ENCODE measurements at regions not wholly inside any gene's neighbourhood (a gene's known extent, or its start where the extent isn't known, plus 50 kb on each side); places are given as distances from the start of the nearest gene placed in this dataset.

DNA sequence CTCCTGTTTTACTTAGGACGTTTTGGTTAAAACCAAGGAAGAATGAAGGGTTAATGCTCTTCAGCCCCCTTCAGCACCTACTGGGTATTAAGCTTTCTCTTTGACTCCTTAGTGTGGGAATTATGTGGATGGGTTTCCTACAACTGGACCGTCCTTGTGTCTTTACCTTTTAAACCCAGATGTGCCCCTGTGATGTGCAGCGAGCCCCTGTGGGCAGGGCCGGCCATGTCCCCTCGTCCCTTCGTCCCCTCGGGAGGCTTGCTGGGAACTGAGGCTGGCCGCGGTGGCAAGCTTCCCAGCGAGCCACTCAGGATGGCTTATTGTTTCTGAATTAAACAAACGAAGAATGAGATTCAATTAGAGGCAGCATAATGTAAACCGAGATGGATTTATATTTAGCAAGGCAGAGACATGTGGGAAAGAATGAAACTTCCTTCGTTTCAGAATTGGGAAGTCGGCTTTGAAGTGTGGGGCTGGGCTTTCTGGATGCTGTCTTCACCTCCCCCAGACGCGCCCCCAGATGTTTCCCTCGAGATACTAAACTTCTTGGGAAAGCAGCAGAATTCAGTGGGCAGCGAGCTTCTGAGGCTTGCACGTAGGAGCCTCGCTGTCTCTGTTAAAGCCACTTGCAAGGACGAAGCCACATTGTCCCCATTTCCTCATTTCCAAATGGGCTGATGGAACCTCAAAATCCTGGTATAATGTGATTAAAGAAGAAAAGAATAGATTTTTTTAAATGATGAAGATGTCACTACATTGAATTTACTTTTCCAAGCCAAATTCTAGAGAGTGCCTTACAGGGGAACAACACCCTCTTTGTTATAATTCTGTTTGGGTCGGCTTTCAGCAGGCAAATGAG is 146.0 kb downstream of the VAPA start:
- no peak for DNase-seq

DNA sequence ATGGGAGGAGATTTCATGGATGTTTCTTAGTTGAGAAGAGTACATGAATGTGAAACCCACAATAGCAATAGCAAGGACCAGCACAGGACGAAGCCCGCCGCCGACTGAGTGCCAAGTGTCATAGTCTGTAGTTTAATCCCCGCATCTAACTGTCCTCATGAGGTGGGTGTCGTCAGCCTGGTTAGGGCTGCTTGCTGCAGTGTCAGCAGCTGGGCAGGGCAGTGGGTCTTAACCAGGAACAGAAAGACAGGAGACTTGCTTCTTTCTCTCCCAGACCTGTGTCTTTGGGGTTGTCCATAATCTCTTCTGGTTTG is 146.6 kb downstream of the VAPA start:
- DNase-seq = no peak

DNA sequence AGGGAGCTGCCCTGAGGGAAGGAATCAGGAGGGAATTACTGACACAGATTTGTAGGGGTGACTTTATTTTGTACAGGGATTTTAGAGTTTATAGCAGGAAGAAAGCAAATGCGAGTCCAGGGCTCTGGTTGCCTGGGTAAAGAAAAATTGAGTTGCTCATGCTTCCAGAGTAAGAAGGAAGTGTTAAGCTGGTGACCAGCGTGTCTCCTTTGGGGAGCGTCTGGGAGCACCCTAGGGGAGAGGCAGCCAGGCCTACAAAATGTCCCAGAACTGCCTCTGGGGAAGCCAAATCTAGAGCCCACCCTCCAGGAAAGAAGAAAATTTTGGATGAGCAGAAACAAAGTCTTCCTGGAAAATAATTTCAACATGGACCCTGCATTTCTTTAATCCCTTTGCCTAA is 147.0 kb downstream of the VAPA start:
- no peak for DNase-seq

DNA sequence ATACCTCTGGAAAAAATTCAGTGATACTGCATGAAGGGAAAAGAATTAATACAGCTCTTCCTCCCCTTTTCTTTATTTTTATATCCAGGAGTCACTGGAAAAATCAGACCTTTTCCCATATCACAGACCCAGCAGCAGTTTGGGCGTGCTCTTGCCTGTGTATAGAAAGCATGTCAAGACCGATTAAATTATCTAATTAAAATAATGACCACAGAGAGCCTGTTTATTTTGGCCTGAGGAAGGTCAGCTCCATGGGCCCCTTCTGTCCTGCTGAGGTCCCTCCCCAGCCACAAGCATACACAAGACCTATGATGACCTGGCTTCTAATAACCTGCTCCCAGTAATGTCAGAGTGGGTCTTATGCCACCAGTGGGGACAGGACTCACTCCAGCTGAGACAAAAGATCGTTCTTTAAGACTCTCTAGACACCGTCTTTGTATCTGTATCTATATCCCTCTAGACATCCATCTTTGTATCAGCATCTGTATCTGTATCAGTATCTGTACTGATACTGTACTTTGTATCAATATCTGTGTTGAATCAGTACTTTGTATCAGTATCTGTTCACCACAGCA is 147.8 kb downstream of the VAPA start:
- DNase-seq = no peak

DNA sequence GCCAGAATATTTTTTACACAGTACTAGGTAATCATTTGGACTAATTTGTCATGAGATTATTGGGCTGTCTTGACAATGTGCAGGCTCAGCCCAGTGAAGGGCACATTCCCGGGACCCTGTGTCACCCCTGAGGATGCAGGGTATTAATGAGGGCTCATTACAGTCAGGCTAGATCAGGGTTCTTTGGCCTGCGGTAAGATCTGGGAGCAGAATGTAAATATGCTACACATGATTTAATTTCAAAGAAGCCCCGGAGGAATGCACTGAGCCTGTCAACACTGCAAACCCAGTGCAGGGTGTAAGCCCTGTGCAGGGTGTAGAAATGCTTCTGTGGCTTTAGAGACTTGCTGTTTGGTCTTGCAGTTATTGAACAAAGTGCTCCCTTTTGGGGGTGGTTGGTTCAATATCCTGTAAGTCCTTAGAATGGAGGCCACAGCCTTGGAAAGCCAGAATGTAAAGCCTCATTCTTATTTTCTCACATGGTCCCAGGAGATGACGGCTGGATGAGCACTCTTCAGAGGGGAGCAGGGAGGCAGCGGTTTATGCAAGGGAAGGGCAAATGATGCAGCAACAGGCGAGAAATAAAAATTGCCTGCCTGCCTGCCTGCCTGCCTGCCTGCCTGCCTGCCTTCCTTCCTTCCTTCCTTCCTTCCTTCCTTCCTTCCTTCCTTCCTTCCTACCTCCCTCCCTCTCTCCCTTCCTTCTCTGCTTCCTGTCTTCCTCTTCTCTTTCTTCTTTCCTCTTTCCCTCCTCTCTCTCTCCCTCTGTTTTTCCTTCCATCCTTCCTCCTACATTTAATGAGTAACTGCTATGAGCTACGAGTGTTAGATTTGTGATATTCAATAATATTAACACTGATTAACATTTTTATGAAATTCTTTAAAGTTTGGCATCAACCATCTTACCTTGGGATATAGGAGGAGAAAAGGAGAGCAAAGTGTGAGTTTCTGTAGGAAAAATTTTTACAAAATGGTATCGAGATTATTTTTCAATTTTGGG is 148.8 kb downstream of the VAPA start:
- no peak for DNase-seq

DNA sequence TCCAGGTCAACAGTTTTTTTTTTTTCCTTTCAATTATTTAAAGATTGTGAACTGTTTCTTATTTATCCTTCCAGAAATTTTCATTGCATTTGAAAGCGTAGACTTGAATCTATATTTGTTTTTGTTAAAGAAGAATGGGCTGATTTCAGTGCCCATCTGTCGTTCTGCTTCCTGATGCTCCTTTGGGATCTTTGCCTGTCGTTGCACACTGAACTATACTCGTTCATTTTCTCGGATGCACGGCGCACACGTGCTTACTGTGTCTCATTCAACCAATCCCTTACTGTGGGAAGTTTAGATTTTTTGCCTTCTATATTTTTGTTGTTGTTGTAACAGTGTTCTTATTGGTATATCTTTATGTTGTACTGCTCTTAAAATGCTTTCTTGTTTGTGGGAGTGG is 149.7 kb downstream of the VAPA start:
- no peak for DNase-seq

DNA sequence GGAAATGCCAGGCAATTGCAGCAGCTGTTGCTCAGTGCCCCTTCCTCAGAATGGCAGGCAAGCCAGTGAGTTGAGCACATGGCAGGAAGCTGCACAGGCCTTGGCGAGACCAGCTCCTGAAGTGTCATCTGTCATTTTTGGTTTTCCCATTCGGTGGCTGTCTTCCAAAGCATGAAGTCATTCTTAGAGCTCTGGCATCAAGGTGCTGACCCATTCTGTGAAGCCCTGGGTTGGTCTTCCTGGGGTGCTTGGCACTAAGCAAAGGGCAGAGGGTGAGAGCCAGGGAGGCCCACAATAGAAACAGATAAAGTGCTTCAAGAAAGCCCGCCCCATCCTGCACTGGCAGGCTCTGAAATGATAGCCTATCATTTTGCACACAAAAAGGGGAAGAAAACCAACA is 150.5 kb downstream of the VAPA start:
- no peak for DNase-seq

DNA sequence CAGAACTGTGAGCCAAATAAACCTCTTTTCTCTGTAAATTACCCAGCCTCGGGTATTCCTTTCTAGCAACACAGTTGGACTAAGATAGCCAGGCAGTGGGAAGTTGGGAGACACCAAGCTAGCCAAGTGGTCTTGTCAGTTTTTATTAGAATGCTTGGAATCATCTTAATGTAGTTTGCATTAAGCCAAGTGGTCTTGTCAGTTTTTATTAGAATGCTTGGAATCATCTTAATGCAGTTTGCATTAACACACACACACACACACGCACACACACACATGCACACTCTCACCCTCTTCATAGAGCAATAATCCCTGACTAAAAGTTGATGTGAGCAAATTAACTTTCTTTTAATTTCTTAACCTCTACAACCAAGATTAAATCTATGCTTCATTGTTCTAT is 151.5 kb downstream of the VAPA start:
- no peak for DNase-seq

DNA sequence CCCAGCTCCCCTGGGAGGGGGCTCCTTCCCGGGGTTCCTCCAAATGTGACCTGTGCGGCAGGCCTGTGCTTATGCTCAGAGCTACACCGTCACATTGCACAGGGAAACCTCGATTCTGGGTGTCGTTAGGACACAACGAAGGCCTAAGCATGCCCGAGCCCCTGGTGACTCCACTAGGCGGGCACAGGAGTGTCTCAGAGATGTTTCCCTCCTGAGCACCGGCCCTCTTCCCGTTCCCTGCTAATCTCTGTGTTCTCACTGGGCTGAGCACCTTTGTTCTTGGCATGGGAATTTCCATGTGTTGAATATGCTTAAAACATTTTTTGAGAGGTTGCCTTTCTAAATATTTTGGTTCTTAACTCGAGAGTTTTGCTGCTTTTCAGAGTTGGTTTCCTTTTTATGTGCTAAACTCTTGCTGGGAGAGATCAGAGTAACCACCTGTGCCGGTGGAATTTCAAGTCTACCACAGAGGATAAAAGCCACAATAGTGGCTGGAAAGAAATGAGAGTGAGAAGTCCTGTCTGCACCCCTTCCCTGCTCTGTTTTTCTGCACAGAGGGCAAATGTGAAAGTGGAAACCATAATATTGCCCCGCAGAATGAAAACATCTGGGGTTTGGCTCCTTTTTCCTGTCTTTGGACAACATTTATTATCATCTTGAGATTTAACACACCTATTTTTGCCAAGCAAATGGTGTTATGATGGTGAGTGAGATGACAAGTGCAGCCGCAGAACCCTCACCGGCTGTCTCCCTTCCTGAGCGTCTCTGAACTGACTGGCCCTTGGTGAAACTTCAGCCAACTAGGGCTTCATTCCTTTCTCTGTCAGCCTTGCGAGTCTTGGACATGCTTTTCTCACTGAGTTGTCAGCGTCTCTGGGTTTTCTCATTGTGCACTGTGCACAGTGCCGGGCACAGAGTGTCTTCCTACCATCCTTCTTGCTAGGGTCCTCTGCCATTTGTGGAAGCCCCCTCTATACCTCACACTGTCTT is 154.1 kb downstream of the VAPA start:
- DNase-seq = no peak

DNA sequence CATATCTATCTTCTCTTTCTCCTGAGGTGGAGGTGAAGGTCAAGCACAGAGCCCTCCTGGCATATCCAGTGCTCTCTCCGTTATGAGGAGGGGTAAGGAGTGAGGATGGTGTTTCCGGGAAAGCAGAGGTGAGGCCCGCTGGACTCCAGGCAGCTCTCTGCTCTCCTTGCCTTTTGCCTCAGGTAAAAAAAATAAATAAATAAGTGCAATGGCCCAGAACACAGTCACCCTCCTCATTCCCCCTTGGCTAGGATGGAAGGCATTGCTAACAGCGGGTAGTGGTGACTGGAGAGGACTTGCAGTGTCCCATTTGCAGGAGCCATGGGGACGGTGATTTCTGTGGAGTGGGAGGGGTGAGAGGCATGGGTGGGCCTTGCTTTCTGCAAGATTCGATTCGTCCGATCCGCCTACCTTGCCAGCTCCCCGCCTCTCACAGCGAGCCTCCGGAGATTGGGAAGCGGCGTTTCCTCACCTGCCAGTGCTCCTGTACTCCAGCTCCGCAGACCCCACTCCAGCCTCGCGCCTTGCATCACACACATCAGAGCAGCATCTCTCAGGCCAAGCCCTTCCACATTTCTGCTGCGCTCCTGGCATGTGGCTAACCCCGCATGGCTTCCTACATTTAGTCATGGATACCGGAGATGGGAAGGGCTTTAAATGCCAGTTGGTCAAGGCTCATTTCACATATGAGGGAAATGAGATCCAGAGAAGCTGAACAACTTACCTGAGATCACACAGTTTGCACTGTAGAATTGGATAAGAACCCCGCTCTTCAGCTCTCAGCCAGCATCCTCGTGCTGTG is 155.2 kb downstream of the VAPA start:
- DNase-seq = no peak

DNA sequence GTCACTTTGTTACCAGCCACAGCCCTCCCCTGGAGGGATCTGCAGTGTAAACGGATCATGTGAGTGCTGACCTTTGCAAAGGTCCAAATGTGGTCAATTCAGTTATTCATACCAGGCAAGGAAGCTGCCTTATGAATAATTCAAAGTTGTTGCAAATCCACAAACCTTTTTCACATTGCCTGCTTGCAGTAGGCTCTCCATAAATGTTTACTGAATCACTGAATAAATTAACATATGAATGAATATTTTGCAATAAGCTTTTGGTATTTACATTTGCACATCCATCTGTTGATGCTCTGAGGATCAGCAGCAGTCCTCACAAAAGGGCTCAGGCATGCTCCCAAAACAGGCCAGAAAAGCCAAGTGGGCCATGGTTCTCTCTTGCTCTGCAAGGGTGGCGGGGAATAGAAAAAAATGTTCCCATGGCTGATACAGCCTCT is 156.8 kb downstream of the VAPA start:
- peak; percentile 84 for DNase-seq

DNA sequence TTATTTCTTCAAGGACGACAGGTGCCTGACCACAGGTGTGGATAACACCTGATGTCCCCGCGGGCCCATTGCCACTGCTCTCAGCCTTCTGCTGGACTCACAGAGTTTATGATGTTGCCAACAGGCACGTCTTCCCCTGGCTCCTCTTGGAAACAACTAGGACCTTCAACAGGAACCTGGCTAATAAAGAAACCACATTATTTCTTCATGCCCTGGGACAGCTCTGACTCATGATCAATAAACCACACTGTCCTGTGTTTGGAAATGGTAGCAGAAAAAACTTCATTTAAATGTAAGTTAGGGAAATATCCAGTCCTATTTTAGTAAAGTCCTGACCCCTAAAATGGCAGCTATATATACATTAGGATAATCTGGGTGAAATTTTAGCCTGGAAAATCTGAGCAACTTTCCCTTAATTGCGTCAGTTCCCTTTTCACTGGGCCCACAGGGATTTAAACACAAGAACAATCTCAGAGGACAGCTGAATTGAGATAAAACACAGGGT is 158.9 kb downstream of the VAPA start:
- DNase-seq = peak; percentile 81

DNA sequence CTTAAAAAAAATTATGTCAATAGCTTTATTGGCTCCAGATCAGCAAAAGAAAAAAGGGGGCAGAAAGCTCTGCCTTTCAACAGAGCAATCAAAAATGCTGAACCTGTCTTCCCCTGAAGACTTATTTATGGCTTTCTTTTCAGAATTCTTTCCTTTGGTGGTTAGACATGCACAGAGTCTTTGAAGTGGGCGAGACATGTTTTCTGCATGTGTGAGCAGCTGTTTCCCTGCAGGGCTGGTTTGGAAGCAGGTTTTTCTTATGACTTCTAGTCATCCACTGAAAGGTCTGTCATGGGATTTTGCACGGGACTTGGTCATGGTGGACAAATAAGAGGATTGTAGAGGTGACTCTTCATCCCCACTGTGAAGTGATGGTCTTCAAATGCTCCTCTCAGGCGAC is 160.3 kb downstream of the VAPA start:
- DNase-seq = no peak

DNA sequence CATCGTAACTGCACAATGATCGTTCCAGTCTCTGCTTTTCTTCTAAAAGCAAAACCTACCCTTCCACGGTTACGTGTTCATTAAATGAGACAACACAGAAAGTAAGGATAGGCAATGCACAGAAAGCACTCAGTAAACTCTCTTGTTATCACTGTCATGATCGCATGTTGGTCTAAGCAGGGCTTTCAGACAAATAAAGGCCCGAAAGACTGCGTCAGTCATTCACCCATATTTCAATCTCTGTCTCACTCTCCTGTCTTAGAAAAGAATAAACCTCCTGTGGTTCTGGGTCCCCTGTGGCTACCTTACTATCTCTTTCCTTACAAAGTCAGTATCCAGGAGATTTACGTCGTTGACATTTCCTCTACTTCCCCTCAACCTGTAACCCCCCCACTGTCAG is 160.9 kb downstream of the VAPA start:
- no peak for DNase-seq

DNA sequence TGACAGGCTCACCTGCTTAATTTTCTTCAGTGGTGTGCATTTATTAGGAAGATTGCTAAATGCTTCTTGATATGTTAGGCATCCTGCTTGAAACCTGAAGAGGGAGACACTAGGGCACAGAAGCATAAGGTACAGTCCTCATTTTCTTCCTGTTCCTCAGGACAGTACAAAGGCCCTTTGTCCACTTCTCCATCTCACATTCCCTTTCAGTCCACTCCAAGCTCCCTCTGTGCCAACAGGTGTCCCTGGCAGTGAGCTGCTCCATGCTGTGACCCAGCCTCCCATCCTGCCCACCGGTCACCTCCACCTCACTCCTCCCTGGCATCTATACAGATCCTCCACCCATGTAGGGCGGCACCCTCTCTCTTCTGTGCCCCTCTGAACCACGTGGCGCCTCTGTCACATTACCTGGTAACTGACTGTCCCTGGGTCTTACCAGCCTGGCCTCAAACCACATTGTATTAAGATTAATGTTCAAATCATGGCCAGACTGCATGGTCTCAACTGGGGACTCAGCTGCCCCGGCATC is 162.8 kb downstream of the VAPA start:
- no peak for DNase-seq

DNA sequence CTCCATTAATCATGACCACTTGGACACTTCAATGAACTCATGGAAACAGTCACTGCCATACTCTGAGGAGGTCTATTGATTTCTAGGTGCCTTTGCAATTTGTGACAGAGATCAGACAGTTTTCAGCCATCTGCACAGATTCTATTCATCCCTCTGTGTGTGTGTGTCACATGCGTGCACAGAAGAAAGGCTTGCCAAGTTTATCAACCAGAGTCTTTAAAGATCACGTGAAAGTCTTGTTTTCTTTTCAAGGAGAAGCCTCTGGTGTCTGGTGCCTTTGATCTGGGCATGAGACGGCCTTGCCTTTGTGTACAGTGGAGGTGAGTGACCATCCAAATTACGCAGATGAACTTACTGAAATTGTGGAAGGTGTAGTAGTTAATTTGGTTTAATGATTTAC is 164.2 kb downstream of the VAPA start:
- DNase-seq = no peak

DNA sequence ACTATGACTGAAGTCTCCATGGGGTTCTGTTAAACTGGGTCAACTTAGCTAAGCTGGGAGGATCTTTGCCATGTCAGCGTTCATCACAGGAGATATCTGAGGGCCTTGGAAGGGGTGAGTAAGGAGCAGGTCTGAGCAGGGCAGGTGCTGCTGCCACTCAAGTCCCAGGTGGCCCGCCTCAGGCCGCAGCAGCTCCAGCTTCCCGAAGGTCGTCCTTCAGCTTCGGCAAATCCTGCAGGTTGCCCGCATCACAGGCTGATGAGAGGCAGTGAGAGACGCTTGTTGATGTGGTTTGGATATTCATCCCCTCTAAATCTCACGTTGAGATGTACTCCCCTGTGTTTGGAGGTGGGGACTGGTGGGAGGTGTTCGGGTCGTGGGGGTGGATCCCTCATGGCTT is 166.6 kb downstream of the VAPA start:
- no peak for DNase-seq

DNA sequence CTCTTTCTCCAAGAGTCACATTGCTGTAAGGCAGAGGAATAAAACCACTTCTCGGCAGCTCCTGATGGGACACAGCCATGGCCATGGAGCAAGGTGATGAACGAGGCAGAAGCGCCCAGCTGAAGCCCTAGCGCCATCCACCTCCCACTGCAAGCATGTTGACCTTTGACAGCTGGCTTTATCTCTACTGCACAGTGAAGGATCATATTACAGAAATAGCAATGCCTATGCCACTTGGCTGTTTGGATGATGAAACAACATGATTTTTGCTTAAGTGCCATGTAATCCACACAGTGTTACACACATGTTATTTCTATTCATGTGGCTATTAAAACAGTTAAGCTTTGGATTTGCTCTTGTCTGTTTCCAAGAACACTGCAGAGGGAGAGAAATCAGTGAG is 167.7 kb downstream of the VAPA start:
- no peak for DNase-seq

DNA sequence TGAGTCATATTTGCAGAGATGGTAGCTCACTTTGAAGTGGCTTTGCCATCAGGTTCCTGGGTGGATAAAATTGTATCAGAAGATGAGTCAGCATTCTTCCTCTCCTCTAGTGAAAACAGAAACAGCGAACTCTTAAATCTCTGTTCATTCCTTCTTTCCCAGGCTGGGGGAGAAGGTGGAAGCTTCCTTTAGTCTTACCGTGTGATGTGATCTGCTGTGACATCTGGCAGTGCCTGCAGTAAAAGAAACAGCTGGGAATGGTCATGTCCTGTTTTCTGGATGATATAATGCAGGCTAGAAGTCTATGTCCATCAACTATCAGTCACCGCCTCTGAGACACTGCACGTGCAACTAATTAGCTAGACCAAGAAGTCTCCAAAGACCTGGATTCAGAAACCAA is 171.6 kb downstream of the VAPA start:
- DNase-seq = no peak

DNA sequence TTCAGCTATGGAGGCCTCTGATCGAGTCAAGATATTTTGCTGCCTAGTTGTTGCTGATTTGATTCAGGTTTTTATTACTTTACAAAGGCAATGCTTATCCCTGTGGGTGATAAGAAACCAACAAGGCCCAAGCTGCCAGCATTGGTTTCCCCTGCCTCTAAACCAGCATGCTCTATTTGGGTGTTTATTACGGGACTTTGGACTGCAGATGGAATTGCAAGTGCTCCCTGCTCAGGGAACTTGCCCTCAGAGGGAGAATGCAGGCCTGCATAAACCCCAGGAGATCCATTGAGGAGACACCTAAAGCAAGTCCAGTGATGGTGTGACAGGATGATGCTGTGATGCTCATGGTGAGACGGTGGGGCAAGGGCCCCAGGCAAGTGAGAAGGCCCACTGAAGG is 172.1 kb downstream of the VAPA start:
- DNase-seq = no peak
